HG03520 (cell line): ENCODE measurements at regions not wholly inside any gene's neighbourhood (a gene's known extent, or its start where the extent isn't known, plus 50 kb on each side); places are given as distances from the start of the nearest gene placed in this dataset.
"Not testable (repeated sequence)": the region's sequence is repeated elsewhere in the genome, so short reads cannot be mapped to it uniquely, and the experiment has no call there.

Source experiments
- ATAC-seq: cut with Tn5 transposase; IDR thresholded peaks from one replicate; pipeline ENCODE4 v1.9.1; 2021; ENCODE audit warnings: mild to moderate bottlenecking, moderate library complexity; ENCODE audit not compliant: unreplicated experiment

- ATAC-seq = no peak
Observed at GRCh38 chr18:37846996-37847395, 281.4 kb upstream of the CELF4 start.

- no peak for ATAC-seq
Observed at GRCh38 chr18:37845498-37845897, 279.9 kb upstream of the CELF4 start.

DNA sequence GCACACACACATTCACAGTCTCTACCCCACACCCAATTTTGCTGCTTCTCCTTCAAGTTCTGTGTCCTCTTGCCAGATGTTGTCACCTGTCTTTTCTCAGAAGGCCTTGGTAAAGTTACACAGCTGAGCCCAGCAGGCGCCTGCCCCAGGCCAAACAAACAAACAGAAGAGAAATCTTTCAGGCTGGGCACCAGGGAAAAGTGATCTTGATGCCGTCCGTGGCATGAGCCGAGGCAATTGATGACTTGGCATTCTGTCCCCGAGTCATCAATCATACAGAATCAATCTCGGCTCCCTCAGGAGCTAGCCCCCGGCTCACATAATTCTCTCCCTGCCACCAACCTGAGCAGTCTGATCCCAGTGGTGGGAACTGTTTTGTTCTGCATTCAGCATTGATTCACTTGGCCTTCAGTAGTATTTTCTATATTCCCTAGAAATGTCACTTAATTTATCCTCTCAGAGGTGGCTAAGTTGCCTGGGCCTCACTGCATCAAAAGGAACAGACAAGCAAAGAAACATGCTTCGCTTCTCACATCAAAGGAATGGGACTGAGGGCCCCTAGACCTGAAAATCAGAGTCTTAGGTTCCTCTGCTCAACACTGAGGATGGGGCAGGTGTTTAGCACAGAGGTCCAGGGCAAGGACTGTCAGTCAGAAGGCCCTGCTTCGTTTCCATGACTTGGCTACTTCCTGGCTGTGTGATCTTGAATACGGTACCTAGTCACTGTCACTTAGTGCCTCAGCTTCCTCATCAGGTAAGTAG is 278.8 kb upstream of the CELF4 start:
- no peak for ATAC-seq

DNA sequence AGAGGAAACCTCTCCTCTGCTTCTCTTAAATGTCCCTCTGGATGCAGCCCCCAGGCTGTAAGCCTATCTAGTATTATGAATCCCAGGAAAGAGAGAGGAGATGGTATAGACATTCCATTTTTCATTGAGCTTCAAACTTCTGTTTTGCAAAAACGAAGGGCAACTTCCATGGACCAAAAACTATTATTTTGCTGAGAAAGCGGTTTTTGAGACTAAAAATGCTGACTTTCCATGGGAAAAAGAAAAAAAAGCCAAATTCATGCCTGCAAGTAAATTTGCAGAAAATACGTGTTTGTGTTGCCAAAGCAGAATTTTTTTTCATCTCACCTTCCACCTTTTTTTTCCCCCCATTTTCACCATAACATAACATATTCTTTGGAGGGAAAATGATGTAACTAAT is 272.5 kb upstream of the CELF4 start:
- ATAC-seq = no peak

- no peak for ATAC-seq
Observed at GRCh38 chr18:37836071-37836970, 270.7 kb upstream of the CELF4 start.

- not testable (repeated sequence) for ATAC-seq
Observed at GRCh38 chr18:37832010-37832695, 266.6 kb upstream of the CELF4 start.

DNA sequence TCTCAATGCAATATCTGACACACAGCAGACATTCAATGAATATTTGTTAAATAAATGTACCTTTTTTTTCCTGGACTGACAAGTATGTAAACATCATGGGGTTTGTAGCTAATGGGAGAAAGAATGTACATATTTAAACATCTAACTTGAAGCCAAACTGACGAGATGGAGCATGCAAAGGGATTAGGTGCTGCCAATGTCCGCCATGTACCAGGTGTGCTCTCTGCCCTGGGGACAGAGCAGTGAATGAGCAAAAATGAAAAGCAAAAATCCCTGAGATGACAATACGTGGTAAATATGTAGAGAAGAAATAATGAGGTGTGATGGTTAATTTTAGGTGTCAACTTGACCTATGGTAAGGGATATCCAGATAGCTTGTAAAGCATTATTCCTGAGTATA is 247.4 kb upstream of the CELF4 start:
- no peak for ATAC-seq

DNA sequence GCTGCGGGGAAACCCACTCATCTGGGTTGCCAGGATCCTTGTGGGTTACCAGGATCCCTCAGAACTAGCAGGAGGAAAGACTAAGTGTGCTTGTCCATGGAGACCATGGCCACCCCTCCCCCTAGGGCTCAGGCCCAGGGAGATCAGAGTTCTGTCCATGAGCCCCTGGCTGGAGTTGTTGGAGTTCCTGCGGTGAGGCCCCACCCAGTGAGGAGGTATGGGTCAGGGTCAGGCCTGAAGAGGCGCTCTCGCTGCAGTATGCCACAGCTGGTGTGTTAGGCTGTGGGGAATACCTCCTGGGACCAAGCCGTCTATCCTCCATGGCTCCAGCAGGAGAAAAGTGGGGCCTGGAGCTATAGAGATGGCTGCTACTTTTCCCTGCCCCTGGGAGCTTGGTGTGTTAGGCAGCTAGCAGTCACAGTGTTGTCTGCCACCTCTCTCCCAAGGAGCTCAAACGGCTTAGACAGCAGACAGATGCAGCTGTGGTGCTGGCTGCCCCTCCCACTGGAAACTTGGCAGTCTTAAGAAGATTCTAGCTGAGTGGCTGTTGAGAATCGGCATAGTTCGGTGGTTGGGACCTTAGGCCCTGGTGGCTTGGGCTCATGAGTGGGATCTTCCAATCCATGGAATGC is 240.3 kb upstream of the CELF4 start:
- ATAC-seq = no peak

DNA sequence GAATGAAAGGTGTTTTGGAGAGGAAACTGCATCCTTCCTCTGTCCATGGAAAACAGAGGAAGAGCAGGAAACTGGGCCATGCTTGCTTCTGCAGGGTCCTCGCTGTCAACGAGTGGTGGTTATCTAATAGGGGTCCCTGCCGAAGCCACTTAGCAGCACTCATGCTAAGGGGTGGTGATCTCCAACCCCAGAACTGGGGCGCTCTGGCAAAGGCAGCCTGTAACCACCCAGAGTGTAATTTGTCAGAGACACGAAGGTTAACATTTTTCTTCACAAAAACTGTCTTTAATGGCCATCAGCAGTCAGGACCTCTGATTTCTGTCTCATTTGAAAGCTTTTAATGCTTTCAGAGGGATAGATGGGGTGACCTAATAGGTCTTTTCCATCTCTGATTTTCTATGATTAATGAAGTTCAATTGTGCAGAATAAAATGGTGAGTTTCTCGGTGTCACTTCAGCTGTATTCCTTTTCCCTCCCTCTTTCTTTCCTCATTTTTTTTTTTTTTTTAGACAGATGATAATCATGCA is 231.3 kb upstream of the CELF4 start:
- ATAC-seq = no peak

GRCh38 chr18:37787452-37787851 is 221.9 kb upstream of the CELF4 start:
- ATAC-seq = no peak

GRCh38 chr18:37783771-37784170 is 218.2 kb upstream of the CELF4 start:
- no peak for ATAC-seq

- no peak for ATAC-seq
Observed at GRCh38 chr18:37779220-37779619, 213.6 kb upstream of the CELF4 start.

DNA sequence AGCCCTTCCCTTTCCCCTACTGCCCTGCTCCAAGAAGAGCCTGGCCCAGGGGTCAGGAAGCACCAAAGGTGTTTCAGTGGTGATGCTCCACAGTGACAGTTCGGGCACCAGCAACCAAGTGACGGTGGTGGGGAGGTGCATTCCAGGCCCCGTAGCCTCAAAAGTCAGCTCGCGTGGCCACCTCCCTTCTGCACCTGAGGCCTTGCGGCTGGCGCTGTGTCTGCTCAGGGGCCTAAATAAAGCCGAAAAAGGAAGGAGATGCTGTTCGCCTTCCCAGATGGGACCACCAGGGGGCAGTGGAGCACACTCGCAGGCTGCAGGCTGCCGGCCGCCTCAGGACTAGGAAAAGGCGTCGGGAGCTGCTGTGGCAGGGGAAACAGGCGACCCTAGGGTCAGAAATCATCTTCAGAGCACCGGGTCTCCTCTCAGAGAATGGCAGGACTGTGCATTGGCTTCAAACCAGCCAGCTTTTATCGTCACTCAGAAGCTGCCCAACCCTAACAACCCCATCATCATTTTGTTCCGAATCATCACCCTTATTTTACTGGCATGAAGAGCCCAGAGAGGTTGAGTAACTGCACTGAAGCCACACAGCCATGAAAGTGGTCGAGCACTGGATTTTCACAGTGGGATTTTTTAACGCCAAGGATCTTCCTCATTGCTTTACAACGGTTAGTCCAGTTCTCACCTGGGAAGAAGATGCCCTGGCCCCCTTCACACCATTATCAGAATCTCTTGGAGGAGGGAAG is 213.0 kb upstream of the CELF4 start:
- ATAC-seq = no peak

DNA sequence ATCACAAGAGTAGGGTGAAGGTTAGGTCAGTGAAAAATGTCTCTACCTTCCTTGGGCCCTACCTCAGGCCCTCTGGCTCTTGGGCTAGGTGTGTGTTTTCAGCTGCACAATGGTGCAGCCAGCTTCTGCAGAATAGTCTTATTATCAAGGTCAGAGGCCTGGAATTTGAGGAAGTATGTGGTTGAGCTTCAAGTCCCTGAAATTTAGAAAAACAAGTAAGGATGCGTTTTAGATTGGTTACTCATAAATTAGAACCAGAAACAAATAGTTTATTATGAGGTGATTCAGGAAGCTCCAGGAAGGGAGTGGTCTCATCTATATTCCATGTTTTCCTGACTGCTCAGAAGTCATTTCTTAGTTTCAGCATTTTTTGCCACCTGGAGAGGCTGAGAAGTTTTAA is 204.2 kb upstream of the CELF4 start:
- ATAC-seq = no peak

DNA sequence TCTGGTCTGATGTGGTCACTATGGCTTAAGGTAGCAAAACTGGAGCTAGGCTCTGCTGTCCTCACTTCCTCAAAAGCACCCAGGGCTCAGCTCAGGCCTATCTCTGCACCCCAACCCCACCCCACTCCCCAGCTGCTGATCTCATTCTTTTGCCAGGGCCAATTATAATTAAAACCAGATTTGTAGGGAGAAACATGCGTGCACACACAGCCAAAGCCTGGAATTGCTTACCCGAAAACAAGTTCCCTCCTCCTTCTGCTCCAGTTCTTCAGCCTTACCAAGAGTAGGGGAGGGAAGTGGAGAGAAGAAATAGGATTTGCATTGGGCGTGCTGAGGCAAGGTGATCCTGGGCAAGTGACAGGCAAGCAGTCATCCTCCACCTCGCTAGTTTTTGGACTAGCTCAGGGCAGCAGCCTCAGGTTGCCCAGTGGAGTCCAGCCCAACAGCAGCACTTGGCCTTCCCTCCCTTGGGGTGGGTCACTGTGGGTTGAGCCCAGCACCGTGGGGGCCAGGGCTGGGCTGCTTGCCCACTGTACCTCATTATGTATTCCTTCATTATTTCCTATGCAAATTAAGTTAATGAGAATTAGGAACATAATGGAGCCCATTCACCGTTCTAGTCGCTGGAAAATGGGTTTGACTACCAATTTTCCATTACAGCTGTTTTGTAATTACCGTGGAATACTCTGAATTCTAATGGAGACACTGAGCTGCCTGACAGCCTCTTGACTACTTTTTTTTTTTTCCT is 199.1 kb upstream of the CELF4 start:
- ATAC-seq = no peak

GRCh38 chr18:37762076-37762621 is 196.6 kb upstream of the CELF4 start:
- no peak for ATAC-seq

- ATAC-seq = no peak
Observed at GRCh38 chr18:37754141-37754540, 188.5 kb upstream of the CELF4 start.

DNA sequence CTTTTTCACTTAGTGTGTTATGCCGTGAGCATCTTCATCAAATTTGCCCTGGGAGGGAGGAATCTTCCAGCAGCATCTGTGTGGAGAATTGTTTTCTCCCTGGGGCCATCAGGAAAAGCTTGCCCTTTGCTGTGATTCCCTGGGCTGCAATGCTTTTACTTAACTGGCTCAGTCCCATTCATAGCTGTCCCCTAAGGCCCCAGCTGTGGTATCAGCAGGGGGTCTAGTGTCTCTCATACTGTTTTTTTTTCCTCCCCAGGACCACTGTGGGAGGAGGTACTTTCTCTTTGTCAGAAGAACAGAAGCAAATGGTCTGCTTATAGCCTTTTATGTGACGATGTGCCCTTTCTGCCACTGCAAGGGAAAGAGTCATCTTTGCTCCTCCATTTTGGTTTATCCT is 176.8 kb upstream of the CELF4 start:
- no peak for ATAC-seq

DNA sequence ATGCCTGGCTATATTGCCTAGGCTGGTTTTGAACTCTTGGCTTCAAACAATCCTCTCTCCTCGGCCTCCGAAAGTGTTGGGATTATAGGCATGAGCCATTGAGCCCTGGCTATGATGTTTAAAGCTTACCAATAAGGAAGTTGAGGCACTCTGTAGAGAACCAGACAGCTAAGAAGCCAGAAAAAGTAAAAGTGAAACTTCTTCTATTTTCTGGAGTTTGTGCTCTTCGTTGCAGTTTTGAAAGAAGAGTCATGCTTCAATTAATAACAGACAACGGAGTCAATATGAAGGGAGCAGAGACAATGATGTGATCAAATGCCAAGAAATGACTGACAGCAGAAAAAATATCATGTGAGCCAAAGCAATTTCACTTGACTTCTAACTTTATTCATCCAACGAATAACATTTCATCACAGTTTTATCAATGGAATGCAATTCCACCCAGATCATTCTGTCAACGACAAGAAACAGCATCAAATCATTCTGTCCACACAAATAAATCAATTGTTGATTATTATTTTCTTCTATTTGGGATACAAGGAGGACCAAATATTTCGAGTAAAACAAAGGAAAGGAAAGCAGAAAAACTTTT is 175.5 kb upstream of the CELF4 start:
- ATAC-seq = no peak
